Smooth muscle cell (in vitro differentiated cells): ENCODE measurements at regions not wholly inside any gene's neighbourhood (a gene's known extent, or its start where the extent isn't known, plus 50 kb on each side); places are given as distances from the start of the nearest gene placed in this dataset.

Experiments used
- DNase-seq: peaks from one replicate; lab custom pipeline; 2025; ENCODE audit not compliant: unreplicated experiment; lab: John Stamatoyannopoulos, UW
- H2AFZ ChIP-seq: fragments of 200-600 bp; sonication (generic); 2 replicates; pipeline ENCODE4 v1.6.0; 2016; ENCODE audit warnings: antibody characterized with exemption, low read depth, mild to moderate bottlenecking
- H3F3A ChIP-seq: fragments of 200-600 bp; sonication (generic); 2 replicates; pipeline ENCODE4 v1.6.0; 2017; ENCODE audit warnings: antibody characterized with exemption, low read depth
- H3K27ac ChIP-seq: fragments of 200-600 bp; sonication (generic); 2 replicates; pipeline ENCODE4 v1.5.1; 2016; ENCODE audit warnings: low read depth, mild to moderate bottlenecking
- H3K27me3 ChIP-seq: fragments of 200-600 bp; sonication (generic); 2 replicates; pipeline ENCODE4 v1.6.1; 2016; ENCODE audit warnings: low read depth, mild to moderate bottlenecking
- H3K36me3 ChIP-seq: fragments of 200-600 bp; sonication (generic); 2 replicates; pipeline ENCODE4 v1.5.1; 2016; ENCODE audit warnings: low read depth
- H3K4me1 ChIP-seq: fragments of 200-600 bp; sonication (generic); 2 replicates; pipeline ENCODE4 v1.5.1; 2016; ENCODE audit warnings: low read depth
- H3K4me2 ChIP-seq: fragments of 200-600 bp; sonication (generic); 2 replicates; pipeline ENCODE4 v1.6.0; 2016; ENCODE audit warnings: mild to moderate bottlenecking
- H3K4me3 ChIP-seq: fragments of 200-600 bp; sonication (generic); 2 replicates; pipeline ENCODE4 v1.5.1; 2016; ENCODE audit warnings: mild to moderate bottlenecking
- H3K79me2 ChIP-seq: fragments of 200-600 bp; sonication (generic); 2 replicates; pipeline ENCODE4 v1.6.0; 2016; ENCODE audit warnings: low read depth, mild to moderate bottlenecking
- H3K9ac ChIP-seq: fragments of 200-600 bp; sonication (generic); 2 replicates; pipeline ENCODE4 v1.6.0; 2016; ENCODE audit warnings: low read depth
- H3K9me3 ChIP-seq: fragments of 200-600 bp; sonication (generic); replicated peaks from 2 replicates; pipeline ENCODE4 v1.5.1; 2016; ENCODE audit warnings: low read depth
- H4K20me1 ChIP-seq: fragments of 200-600 bp; sonication (generic); 2 replicates; pipeline ENCODE4 v1.6.0; 2016; ENCODE audit warnings: low read depth
- WGBS: methylation state at CpG from one replicate; pipeline ENCODE4 v1.1.7; 2016; ENCODE audit warnings: low lambda C conversion rate; 5-methylcytosine and 5-hydroxymethylcytosine counted together
- TF ChIP-seq, protein P1 (sequence below): fragments of 200-600 bp; sonication (generic); IDR thresholded peaks from 2 replicates; pipeline ENCODE4 v1.5.1; 2017; ENCODE audit warnings: borderline replicate concordance, mild to moderate bottlenecking, antibody characterized with exemption; ENCODE audit not compliant: insufficient read depth, poor library complexity, severe bottlenecking

DNA sequence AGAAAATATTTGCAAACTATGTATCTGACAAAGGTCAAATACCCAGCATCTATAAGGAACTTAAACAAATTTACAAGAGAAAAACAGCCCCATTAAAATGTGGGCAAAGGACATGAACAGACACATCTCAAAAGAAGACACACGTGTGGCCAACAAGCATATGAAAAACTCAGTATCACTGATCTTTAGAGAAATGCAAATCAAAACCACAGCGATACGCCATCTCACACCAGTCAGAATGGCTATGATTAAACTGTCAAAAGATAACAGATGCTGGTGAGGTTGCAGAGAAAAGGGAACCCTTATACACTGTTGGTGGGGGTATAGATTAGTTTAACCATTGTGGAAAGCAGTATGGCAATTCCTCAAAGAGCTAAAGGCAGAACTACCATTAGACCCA is 64.3 kb upstream of the RBMS1 start:
- Histone ChIP-seq H3K79me2 (no peaks in the 10 kb centered on the region), H3K27ac (no peak overlapping the region), H3K4me1 (no peaks in the 10 kb centered on the region), H2AFZ (no peak overlapping the region), H3K36me3 (no peaks in the 10 kb centered on the region), H3K4me3 (no peak overlapping the region), H3K9me3 (no peaks in the 10 kb centered on the region), H4K20me1 (no peaks in the 10 kb centered on the region), H3K9ac (no peak overlapping the region), H3F3A (no peaks in the 10 kb centered on the region), H3K27me3 (no peaks in the 10 kb centered on the region), H3K4me2 (no peak overlapping the region)
- WGBS = 93% methylated on average over 3 of the region's 3 CpGs
- DNase-seq = no peak
- TF ChIP-seq, protein P1, sequence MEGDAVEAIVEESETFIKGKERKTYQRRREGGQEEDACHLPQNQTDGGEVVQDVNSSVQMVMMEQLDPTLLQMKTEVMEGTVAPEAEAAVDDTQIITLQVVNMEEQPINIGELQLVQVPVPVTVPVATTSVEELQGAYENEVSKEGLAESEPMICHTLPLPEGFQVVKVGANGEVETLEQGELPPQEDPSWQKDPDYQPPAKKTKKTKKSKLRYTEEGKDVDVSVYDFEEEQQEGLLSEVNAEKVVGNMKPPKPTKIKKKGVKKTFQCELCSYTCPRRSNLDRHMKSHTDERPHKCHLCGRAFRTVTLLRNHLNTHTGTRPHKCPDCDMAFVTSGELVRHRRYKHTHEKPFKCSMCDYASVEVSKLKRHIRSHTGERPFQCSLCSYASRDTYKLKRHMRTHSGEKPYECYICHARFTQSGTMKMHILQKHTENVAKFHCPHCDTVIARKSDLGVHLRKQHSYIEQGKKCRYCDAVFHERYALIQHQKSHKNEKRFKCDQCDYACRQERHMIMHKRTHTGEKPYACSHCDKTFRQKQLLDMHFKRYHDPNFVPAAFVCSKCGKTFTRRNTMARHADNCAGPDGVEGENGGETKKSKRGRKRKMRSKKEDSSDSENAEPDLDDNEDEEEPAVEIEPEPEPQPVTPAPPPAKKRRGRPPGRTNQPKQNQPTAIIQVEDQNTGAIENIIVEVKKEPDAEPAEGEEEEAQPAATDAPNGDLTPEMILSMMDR = no peak

DNA sequence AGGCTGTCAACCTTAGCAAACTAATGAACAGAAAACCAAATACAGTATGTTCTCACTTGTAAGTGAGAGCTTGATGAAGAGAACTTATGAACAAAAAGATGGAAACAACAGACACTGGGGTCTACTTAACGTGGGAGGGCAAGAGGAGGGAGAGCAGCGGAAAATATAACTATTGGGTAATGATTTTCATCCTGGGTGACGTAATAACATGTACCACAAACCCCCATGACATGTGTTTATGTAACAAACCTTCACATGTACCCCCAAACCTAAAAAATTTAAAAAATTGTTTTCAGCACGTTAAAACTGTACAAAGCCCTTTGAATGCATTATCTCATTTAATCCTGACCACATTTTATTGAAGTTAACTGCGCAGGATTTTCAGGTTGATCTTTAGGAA is 64.9 kb upstream of the RBMS1 start:
- TF ChIP-seq, protein P1 = no peak
- Histone ChIP-seq H3K4me3 (no peak overlapping the region), H3K9me3 (no peaks in the 10 kb centered on the region), H3K4me1 (no peaks in the 10 kb centered on the region), H3F3A (no peaks in the 10 kb centered on the region), H3K9ac (no peak overlapping the region), H3K36me3 (no peaks in the 10 kb centered on the region), H3K27me3 (no peaks in the 10 kb centered on the region), H3K4me2 (no peak overlapping the region), H2AFZ (no peak overlapping the region), H3K27ac (no peak overlapping the region), H3K79me2 (no peaks in the 10 kb centered on the region), H4K20me1 (no peaks in the 10 kb centered on the region)
- WGBS = 95% methylated on average over 5 of the region's 5 CpGs
- DNase-seq = no peak

DNA sequence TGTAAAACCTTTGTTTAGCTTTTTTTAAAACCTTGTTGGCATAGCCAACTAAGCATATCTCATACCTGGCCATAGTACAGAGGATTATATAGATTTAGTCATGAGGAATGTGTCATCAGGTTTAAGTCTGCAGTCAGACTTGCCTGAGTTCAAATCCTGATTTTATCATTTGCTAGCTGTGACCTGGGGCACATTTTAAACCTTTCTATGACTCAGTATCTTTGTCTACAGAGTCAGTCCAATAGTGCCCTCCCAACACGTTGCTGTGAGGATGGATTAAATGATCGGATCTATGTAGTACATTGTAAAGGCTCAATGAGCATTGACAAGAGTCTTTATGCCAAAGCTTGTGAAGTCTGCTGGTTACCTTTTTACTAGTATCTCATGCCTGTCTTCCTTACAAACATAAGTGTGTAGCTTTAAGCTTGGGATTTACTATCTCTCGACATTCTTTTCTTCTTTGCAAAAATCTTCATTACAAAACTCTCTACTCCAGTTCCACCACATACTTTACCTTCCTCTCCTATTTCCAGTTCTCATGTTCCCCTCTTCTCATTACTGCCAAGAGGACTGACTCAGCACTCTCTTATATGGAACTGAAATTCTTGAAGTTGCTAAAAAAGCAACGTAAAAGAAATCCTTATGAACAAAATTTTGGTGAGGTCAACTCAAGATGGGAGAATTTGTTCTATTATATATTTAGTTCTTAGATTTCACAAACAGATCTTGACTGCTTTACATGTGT is 68.1 kb upstream of the RBMS1 start:
- Histone ChIP-seq H3K4me3 (no peak overlapping the region), H3K9me3 (no peaks in the 10 kb centered on the region), H3F3A (no peaks in the 10 kb centered on the region), H4K20me1 (no peaks in the 10 kb centered on the region), H3K36me3 (no peaks in the 10 kb centered on the region), H3K27ac (peak overlapping the region; percentile 59), H3K4me1 (no peaks in the 10 kb centered on the region), H3K79me2 (no peaks in the 10 kb centered on the region), H3K4me2 (peak overlapping the region; percentile 12), H3K27me3 (no peaks in the 10 kb centered on the region), H3K9ac (no peak overlapping the region), H2AFZ (peak overlapping the region; percentile 38)
- TF ChIP-seq, protein P1 = no peak
- no peak for DNase-seq
- 42% methylated on average over 4 of the region's 4 CpGs for WGBS

DNA sequence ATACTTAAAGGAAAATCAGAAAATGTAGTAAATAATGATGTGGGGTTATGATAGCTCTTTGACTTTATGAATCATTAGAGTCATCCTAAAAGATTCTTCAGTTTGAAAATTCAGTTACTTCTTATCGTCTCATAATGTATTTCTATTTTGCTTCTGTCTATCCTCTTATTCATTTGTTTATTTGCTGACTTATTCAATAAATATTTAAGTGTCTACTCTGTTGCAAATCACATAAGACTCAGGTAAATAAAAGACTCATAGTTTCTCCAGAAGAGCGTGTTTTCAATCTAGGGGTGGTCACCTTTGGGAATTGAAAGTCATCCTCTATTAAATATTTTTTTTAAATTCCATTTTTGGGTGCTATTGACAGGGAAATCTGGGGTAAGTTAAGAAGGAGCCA is 69.1 kb upstream of the RBMS1 start:
- H3K79me2 ChIP-seq = no peaks in the 10 kb centered on the region
- H3K9ac ChIP-seq = no peak overlapping the region
- DNase-seq = no peak
- no peaks in the 10 kb centered on the region for H4K20me1 ChIP-seq
- WGBS = 89% methylated on average over 2 of the region's 2 CpGs
- H3K4me2 ChIP-seq = no peak overlapping the region
- no peak overlapping the region for H2AFZ ChIP-seq
- H3K27me3 ChIP-seq = no peaks in the 10 kb centered on the region
- no peaks in the 10 kb centered on the region for H3K4me1 ChIP-seq
- H3K36me3 ChIP-seq = no peaks in the 10 kb centered on the region
- H3F3A ChIP-seq = no peaks in the 10 kb centered on the region
- TF ChIP-seq, protein P1 = no peak
- H3K4me3 ChIP-seq = no peak overlapping the region
- H3K9me3 ChIP-seq = no peaks in the 10 kb centered on the region
- no peak overlapping the region for H3K27ac ChIP-seq
